Liver (tissue), 8 donors: ENCODE measurements at regions not wholly inside any gene's neighbourhood (a gene's known extent, or its start where the extent isn't known, plus 50 kb on each side); places are given as distances from the start of the nearest gene placed in this dataset.

Source experiments
- DNase-seq: peaks from one replicate; pipeline ENCODE4 v3.0.0-alpha.2; 2017; ENCODE audit warnings: low spot score
- H3K27ac ChIP-seq, 2 donors: one replicate each; pipeline ENCODE4 v1.7.0; 2013; ENCODE audit warnings: inconsistent platforms in 2 of 2, low read length in 2 of 2, control low read depth in 1 of 2, low read depth in 1 of 2, mild to moderate bottlenecking in 1 of 2
- H3K27me3 ChIP-seq, 4 donors: one replicate each; pipeline versions ENCODE4 v1.6.1 to v1.7.0; 2013; ENCODE audit warnings: low read length in 3 of 4, inconsistent platforms in 1 of 4, mild to moderate bottlenecking in 1 of 4, moderate library complexity in 1 of 4; ENCODE audit not compliant: control insufficient read depth in 4 of 4, insufficient read depth in 4 of 4
- H3K36me3 ChIP-seq, 4 donors: one replicate each; pipeline versions ENCODE4 v1.6.1 to v1.7.0; 2013; ENCODE audit warnings: low read length in 3 of 4, mild to moderate bottlenecking in 3 of 4, low read depth in 1 of 4, moderate library complexity in 1 of 4; ENCODE audit not compliant: control insufficient read depth in 4 of 4, insufficient read depth in 3 of 4
- H3K4me1 ChIP-seq, 4 donors: one replicate each; pipeline versions ENCODE4 v1.6.1 to v1.7.0; 2013; ENCODE audit warnings: low read length in 3 of 4, mild to moderate bottlenecking in 3 of 4, moderate library complexity in 1 of 4; ENCODE audit not compliant: control insufficient read depth in 4 of 4, insufficient read depth in 4 of 4
- H3K4me3 ChIP-seq, 3 donors: one replicate each; pipeline versions ENCODE4 v1.6.1 to v1.7.0; 2013; ENCODE audit warnings: low read length in 3 of 3, control low read depth in 1 of 3, low read depth in 1 of 3, mild to moderate bottlenecking in 1 of 3
- H3K9ac ChIP-seq, 2 donors: one replicate each; pipeline ENCODE4 v1.7.0; 2013; ENCODE audit warnings: low read length in 2 of 2, mild to moderate bottlenecking in 2 of 2, moderate library complexity in 2 of 2, control low read depth in 1 of 2, low read depth in 1 of 2
- H3K9me3 ChIP-seq, 4 donors: one replicate each; pipeline versions ENCODE4 v1.6.1 to v1.7.0; 2013; ENCODE audit warnings: low read length in 3 of 4; ENCODE audit not compliant: control insufficient read depth in 4 of 4
- ATF3 ChIP-seq: IDR thresholded peaks from 2 replicates; pipeline ENCODE4 v1.6.1; 2016; ENCODE audit warnings: antibody characterized with exemption
- EGR1 ChIP-seq, 2 donors: IDR thresholded peaks; 2 replicates each; pipeline ENCODE4 v1.6.1; 2016 to 2018; ENCODE audit warnings: antibody characterized with exemption in 2 of 2, low read depth in 2 of 2
- GABPA ChIP-seq, 2 donors: IDR thresholded peaks in 1 of 2; conservative IDR thresholded peaks in 1 of 2; 2 replicates each; pipeline ENCODE4 v1.6.1; 2016; ENCODE audit warnings: antibody characterized with exemption in 2 of 2, mild to moderate bottlenecking in 1 of 2, moderate library complexity in 1 of 2
- HNF4A ChIP-seq, 2 donors: conservative IDR thresholded peaks; 2 replicates each; pipeline ENCODE4 v1.6.1; 2016; ENCODE audit warnings: antibody characterized with exemption in 2 of 2, mild to moderate bottlenecking in 2 of 2
- HNF4G ChIP-seq: IDR thresholded peaks from 2 replicates; pipeline ENCODE4 v1.6.1; 2016; ENCODE audit warnings: antibody characterized with exemption
- JUND ChIP-seq, 2 donors: IDR thresholded peaks; 2 replicates each; pipeline ENCODE4 v1.6.1; 2016; ENCODE audit warnings: antibody characterized with exemption in 2 of 2
- NR2F2 ChIP-seq: IDR thresholded peaks from 2 replicates; pipeline ENCODE4 v1.6.1; 2016; ENCODE audit warnings: antibody characterized with exemption
- RAD21 ChIP-seq, 2 donors: IDR thresholded peaks; 2 replicates each; pipeline ENCODE4 v1.6.1; 2016; ENCODE audit warnings: antibody characterized with exemption in 2 of 2, mild to moderate bottlenecking in 2 of 2
- RXRA ChIP-seq, 2 donors: IDR thresholded peaks; 2 replicates each; pipeline ENCODE4 v1.6.1; 2017 to 2018; ENCODE audit warnings: antibody characterized with exemption in 2 of 2, mild to moderate bottlenecking in 1 of 2
- SP1 ChIP-seq: IDR thresholded peaks from 2 replicates; pipeline ENCODE4 v1.6.1; 2018; ENCODE audit warnings: antibody characterized with exemption, mild to moderate bottlenecking
- TAF1 ChIP-seq: conservative IDR thresholded peaks from 2 replicates; pipeline ENCODE4 v1.6.1; 2016; ENCODE audit warnings: antibody characterized with exemption, mild to moderate bottlenecking
- YY1 ChIP-seq: IDR thresholded peaks from 2 replicates; pipeline ENCODE4 v1.6.1; 2016; ENCODE audit warnings: antibody characterized with exemption, mild to moderate bottlenecking
- ZBTB33 ChIP-seq: IDR thresholded peaks from 2 replicates; pipeline ENCODE4 v1.6.1; 2016; ENCODE audit warnings: antibody characterized with exemption
- WGBS: extraction: QIAGEN DNeasy Blood & Tissue Kit; methylation state at CpG from one replicate; pipeline ENCODE4 v1.1.7; 2013; 5-methylcytosine and 5-hydroxymethylcytosine counted together
- TF ChIP-seq, protein P1 (sequence below): IDR thresholded peaks from 2 replicates; pipeline ENCODE4 v1.6.1; 2016; ENCODE audit warnings: antibody characterized with exemption, mild to moderate bottlenecking
- TF ChIP-seq, protein P2 (sequence below): IDR thresholded peaks from 2 replicates; pipeline ENCODE4 v1.6.1; 2016; ENCODE audit warnings: antibody characterized with exemption
- TF ChIP-seq, protein P3 (sequence below): fragments of 150-350 bp; IDR thresholded peaks from 2 replicates; pipeline ENCODE4 v1.5.1; 2017; ENCODE audit warnings: improper control_type of control experiment, low read depth, low read length; ENCODE audit not compliant: missing input control
- donor health status: healthy.
- donor health status: healthy.
- donor health status: healthy.
- donor health status: healthy.
- donor health status: healthy.

GRCh38 chr6:14930366-14930989 lies 315.4 kb upstream of the JARID2 start:
- 87% methylated on average over 2 of the region's 2 CpGs for WGBS
- Histone ChIP-seq H3K9ac (no peak overlapping the region), H3K9me3 (no peaks in the 10 kb centered on the region), H3K36me3 (no peaks in the 10 kb centered on the region), H3K27ac (no peak overlapping the region), H3K27me3 (no peaks in the 10 kb centered on the region), H3K4me3 (no peak overlapping the region), H3K4me1 (no peaks in the 10 kb centered on the region)
- DNase-seq: no peak
- TF ChIP-seq, protein P1, sequence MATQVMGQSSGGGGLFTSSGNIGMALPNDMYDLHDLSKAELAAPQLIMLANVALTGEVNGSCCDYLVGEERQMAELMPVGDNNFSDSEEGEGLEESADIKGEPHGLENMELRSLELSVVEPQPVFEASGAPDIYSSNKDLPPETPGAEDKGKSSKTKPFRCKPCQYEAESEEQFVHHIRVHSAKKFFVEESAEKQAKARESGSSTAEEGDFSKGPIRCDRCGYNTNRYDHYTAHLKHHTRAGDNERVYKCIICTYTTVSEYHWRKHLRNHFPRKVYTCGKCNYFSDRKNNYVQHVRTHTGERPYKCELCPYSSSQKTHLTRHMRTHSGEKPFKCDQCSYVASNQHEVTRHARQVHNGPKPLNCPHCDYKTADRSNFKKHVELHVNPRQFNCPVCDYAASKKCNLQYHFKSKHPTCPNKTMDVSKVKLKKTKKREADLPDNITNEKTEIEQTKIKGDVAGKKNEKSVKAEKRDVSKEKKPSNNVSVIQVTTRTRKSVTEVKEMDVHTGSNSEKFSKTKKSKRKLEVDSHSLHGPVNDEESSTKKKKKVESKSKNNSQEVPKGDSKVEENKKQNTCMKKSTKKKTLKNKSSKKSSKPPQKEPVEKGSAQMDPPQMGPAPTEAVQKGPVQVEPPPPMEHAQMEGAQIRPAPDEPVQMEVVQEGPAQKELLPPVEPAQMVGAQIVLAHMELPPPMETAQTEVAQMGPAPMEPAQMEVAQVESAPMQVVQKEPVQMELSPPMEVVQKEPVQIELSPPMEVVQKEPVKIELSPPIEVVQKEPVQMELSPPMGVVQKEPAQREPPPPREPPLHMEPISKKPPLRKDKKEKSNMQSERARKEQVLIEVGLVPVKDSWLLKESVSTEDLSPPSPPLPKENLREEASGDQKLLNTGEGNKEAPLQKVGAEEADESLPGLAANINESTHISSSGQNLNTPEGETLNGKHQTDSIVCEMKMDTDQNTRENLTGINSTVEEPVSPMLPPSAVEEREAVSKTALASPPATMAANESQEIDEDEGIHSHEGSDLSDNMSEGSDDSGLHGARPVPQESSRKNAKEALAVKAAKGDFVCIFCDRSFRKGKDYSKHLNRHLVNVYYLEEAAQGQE: no peak
- TF ChIP-seq ZBTB33: no peak
- no peak for TF ChIP-seq RXRA (IDR thresholded peaks at IDR 0.05)
- TF ChIP-seq EGR1 (IDR thresholded peaks at IDR 0.05; ENCODE audit: low read depth in 2 of 2): no peak
- TF ChIP-seq, protein P2, sequence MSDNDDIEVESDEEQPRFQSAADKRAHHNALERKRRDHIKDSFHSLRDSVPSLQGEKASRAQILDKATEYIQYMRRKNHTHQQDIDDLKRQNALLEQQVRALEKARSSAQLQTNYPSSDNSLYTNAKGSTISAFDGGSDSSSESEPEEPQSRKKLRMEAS: no peak
- no peak for TF ChIP-seq NR2F2

- DNase-seq: peak; percentile 49
- no peaks in the 10 kb centered on the region for H3K9me3 ChIP-seq
- H3K4me3 ChIP-seq: no peak overlapping the region
- 86% methylated on average over 8 of the region's 8 CpGs for WGBS
- H3K9ac ChIP-seq: no peak overlapping the region
- no peaks in the 10 kb centered on the region for H3K4me1 ChIP-seq
- no peaks in the 10 kb centered on the region for H3K27me3 ChIP-seq
- H3K36me3 ChIP-seq: no peaks in the 10 kb centered on the region
- H3K27ac ChIP-seq: no peak overlapping the region
- TF ChIP-seq JUND (IDR thresholded peaks at IDR 0.05) (no peak), ZBTB33 (no peak), HNF4A (conservative IDR thresholded peaks at IDR 0.05) (no peak), NR2F2 (no peak), SP1 (no peak), TAF1 (no peak), GABPA (IDR thresholded peaks at IDR 0.05 in 1 of 2, conservative IDR thresholded peaks at IDR 0.05 in 1 of 2) (no peak), RAD21 (IDR thresholded peaks at IDR 0.05) (no peak), HNF4G (no peak), RXRA (IDR thresholded peaks at IDR 0.05) (no peak), YY1 (no peak), ATF3 (no peak)
- TF ChIP-seq, protein P1: no peak
- TF ChIP-seq, protein P2: no peak
- TF ChIP-seq, protein P3, sequence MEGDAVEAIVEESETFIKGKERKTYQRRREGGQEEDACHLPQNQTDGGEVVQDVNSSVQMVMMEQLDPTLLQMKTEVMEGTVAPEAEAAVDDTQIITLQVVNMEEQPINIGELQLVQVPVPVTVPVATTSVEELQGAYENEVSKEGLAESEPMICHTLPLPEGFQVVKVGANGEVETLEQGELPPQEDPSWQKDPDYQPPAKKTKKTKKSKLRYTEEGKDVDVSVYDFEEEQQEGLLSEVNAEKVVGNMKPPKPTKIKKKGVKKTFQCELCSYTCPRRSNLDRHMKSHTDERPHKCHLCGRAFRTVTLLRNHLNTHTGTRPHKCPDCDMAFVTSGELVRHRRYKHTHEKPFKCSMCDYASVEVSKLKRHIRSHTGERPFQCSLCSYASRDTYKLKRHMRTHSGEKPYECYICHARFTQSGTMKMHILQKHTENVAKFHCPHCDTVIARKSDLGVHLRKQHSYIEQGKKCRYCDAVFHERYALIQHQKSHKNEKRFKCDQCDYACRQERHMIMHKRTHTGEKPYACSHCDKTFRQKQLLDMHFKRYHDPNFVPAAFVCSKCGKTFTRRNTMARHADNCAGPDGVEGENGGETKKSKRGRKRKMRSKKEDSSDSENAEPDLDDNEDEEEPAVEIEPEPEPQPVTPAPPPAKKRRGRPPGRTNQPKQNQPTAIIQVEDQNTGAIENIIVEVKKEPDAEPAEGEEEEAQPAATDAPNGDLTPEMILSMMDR: no peak
Measured at GRCh38 chr6:14932485-14933182, 313.2 kb upstream of the JARID2 start.
